CD4-positive, alpha-beta T cell treated with Interleukin-6 for 4 hours (primary cell): ENCODE measurements at regions not wholly inside any gene's neighbourhood (a gene's known extent, or its start where the extent isn't known, plus 50 kb on each side); places are given as distances from the start of the nearest gene placed in this dataset.
"Not testable (repeated sequence)": the region's sequence is repeated elsewhere in the genome, so short reads cannot be mapped to it uniquely, and the experiment has no call there.

Experiments
- DNase-seq: peaks from one replicate; pipeline ENCODE4 v3.0.0-alpha.2; 2020; ENCODE audit warnings: mixed read lengths

GRCh38 chr10:106284802-106285587 lies 879.5 kb downstream of the SORCS1 start:
- no peak for DNase-seq

GRCh38 chr10:106280896-106281460 lies 883.5 kb downstream of the SORCS1 start:
- no peak for DNase-seq

- no peak for DNase-seq
Measured at GRCh38 chr10:106278383-106278782, 886.1 kb downstream of the SORCS1 start.

DNA sequence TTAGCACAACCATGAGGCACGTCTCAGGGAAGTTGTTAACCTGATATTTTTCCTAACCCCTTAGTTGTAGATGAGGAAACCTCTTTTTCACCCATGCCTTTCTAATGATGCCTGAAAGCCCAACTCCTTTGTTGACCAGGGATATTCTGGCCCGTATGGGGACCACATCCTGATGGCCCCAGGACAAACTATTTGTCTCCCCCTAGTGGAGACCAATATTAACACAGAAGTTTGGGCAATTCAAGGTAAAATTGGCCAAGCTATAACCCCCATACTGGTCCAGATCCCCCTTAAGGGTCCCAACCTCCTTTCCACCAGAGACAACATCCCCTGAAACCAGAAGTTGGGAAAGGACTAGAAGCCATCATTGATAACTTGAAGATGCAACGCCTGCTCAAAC lies 893.3 kb downstream of the SORCS1 start:
- no peak for DNase-seq

DNA sequence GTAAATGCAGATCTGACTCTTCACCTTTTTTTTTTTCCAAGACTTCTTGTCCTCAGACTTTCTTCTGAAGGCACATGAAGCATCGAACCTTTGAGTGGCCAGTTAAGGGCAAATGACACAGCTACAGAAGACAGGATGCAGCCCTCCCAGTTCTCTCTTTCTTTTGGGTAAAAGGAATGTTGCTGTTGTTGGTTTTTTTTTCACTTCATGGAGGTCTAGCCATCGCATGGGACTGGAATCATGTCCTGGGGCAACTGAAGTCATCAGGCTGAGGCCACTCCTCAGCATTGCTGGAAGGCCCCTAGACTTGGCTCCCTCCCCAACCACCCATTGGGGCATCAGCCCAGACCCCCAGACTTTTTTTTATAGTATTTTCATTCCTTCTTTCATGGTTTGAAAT lies 896.5 kb downstream of the SORCS1 start:
- DNase-seq: no peak

DNA sequence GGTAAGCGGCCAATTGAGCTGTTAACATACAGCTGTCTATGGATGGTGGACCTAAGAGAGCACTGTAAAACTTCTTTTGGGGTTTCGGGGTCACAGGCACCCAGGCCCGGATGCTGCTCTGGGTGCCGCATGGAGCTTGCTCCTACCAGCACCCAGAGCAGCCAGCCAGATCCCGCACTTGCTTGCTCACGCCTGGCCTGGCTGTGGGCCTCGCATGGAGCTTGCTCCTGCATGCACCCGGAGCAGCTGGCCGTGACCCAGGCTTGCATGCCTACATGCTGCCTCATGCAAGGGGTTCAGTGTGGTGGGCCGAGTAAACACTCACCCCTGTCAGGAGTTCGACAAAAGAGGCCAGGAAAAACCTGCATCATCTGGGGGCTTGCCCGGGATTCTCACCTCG lies 896.9 kb downstream of the SORCS1 start:
- DNase-seq: no peak

- DNase-seq: not testable (repeated sequence)
Measured at GRCh38 chr10:106257432-106257831, 907.1 kb downstream of the SORCS1 start.

DNA sequence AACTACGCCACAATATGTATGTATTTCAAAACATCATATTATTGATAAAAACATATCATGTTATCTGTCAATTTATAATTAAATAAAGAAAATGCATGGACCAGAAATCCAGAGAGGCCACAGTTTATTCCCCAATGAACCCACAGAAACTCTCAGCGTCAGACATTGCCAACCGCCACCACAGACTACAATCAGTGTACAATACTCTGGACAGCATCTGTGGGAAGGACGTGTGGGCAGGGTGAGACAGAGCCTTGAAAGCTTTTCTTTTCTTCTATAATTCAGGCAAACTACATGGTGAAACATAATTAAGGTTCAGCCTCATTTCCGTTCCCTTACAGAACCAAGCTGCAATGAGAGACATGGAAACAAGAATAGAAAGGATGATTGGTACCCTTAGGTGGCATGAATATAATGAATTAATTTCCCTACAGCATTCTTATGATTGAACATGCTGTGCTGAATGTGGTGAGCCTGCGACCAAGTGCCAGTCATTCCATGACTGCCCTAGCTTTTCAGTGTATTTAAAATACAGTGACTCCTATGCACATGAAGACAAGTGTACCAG lies 909.3 kb downstream of the SORCS1 start:
- DNase-seq: no peak

- DNase-seq: no peak
Measured at GRCh38 chr10:106254071-106254470, 910.4 kb downstream of the SORCS1 start.

DNA sequence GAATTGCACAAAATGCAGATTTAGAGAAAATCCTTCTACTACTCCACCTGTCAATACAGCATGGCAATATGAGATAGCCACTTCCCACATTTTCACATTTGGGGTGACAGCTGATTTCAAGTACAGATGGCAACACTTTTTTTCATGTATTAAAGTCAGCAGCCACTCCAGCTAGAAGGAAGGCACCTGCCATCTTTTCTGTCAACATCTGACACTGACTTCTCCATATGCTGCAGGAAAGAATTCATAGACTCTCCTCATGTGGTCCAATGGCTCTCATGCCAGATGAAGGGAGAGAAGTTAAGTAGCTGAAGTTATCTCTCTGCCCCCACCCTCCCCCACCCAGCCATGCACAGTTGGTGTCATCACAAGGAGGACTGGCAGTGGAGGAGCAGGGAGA lies 912.0 kb downstream of the SORCS1 start:
- no peak for DNase-seq

DNA sequence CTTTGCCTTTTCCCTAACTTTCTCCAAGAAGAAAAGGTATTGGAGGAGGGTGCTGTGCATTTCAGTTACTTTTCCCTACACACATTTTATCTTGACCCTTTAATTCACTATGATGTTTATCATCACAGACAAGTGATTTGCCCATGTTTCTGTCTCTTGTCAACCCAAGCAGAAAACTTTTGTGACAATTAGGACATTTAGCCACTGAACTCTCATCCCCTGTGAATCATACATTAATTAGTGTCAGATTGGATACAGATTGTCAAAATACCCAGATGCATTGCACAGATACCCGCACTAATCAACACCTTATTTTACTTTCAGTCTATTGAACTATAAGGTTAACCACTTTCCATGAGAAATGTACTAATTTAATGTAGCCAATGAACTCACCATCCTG lies 912.9 kb downstream of the SORCS1 start:
- DNase-seq: no peak

DNA sequence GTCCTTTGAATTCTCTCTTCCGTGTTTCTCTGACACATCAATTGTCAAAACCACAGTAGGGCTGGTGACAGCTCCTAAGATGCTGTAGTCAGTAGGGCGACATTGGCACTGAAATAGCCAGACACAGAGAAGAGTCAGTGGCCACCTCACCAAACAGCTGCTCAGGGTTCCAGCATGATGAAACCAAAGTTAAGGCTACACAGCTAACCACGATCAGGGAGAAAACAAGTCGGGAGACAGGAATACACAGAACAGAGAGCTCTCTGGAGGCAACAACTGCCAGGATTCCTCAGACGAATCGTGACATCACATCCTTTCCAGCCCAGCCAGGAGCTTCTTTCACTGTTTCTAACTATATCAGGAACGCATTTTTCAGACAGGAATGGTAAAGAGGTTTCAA lies 922.2 kb downstream of the SORCS1 start:
- no peak for DNase-seq

- no peak for DNase-seq
Measured at GRCh38 chr10:106226828-106227227, 937.7 kb downstream of the SORCS1 start.

GRCh38 chr10:106226142-106226541 lies 938.4 kb downstream of the SORCS1 start:
- DNase-seq: no peak

GRCh38 chr10:106224676-106225075 lies 939.8 kb downstream of the SORCS1 start:
- no peak for DNase-seq

DNA sequence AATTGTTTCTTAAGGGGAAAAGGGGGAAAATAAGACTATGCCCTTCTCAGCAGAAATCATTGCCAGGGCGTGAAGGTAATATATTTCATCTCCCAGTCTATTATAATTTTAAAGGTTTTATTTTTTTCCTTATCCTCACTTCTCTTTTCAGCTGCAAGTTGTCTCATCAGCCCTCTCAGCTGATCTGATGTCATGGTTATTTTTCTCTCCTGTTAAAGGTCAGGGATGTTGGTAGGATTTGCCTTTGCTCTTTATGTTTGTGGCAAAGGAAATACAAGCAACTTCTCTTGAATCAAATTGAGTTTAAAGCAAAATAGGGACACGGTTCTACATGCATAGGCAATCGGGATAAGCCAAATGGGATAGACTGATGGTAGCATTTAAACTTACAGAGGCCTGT lies 946.9 kb downstream of the SORCS1 start:
- DNase-seq: no peak

- DNase-seq: no peak
Measured at GRCh38 chr10:106216085-106216484, 948.4 kb downstream of the SORCS1 start.

GRCh38 chr10:106214243-106214642 lies 950.3 kb downstream of the SORCS1 start:
- DNase-seq: no peak

DNA sequence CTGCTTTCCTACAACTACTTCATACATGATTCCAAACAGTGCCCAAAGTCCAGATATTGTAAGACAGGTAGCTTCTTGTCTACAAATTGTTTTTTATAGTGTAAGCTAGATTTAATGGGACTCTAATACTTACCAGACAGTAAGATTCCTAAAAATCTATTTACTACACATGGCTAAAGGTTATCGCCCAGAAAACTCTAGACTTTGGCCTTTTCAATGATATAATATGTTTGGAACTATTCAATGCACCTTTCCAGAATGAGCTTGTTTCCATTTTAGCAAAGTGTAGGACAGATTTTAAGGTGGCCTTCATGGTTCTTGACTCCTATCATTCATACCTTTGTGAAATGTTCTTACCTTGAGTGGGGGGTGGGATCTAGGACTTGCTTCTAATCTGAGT lies 951.0 kb downstream of the SORCS1 start:
- no peak for DNase-seq

- DNase-seq: no peak
Measured at GRCh38 chr10:106198275-106198674, 966.2 kb downstream of the SORCS1 start.

DNA sequence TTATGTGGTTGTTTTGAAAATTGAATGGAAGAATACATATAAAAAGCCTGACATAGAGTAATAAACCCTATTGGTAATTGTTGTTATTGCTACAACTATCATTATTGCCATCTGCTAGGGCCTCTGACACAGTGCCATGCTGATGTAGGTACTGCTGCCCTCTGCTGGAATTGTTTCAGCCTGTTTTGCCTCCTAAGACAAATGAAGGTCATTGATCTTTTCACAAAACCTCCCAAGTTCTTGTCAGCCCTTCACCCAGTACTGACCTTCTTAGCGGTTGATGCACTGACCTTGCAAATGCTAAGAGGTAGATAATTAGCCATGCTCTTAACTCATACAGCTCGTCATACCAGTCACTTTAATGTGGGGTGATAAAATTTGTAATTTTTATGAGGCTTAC lies 975.2 kb downstream of the SORCS1 start:
- no peak for DNase-seq

- DNase-seq: no peak
Measured at GRCh38 chr10:106185951-106186350, 978.6 kb downstream of the SORCS1 start.

GRCh38 chr10:106183041-106183440 lies 981.5 kb downstream of the SORCS1 start:
- DNase-seq: no peak

DNA sequence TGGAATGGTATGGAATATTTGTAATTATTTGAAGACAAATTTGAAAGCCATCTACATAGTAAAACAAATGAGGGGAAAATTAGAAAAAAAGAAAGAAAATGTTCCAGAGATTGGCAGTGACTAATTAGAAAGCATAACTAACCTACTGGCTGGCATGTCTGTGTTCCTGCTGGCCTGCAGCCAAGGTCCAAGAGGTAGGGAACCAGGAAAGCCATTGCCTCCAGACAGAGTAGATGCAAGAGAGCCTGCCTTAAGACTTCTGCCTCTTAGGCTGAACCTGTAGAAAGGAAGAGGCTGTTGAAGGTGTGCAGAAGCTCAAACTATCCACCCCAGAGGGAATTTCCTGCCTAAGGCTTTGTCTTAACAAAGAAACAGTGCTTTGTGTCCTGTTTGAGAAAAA lies 982.0 kb downstream of the SORCS1 start:
- no peak for DNase-seq

DNA sequence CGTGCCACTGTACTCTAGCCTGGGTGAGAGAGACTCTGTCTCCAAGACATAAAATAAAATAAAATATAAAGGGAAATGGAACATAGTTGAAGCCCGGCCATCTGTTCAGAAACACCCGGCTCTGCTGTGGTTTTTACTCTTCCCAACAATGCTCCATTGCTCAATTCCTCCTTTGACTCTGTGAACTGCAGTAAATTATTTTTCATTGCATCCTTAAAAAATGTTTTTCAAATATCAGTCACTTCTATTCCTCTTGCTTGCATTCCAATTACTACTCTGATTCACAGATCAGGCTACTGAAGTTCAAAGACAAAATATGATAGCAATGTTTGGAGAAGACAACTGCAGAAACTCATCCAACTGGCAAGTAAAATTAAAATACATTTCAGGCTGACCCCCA lies 983.0 kb downstream of the SORCS1 start:
- no peak for DNase-seq
